ENCODE measurements at regions not wholly inside any gene's neighbourhood (a gene's known extent, or its start where the extent isn't known, plus 50 kb on each side); places are given as distances from the start of the nearest gene placed in this dataset.

DNA sequence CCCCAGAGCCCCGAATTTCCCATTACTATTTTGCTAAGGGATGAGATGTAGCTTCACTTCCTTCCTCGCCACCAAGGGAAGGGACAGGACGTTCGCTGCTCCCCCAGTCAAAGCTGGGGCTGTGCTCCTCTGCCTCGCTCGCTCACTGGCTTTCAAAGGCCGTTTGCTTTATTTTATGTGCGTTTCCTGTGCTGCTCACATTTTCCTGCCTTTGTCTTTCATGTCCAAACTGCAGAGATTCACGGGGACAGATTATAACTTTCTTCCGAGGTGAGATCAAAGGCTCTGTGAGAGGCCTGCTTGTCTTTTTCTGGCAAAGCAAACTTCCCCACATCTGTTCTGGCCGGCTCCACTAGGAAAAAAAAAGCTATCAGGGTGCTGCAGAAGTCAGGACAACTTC is 76.0 kb upstream of the FZD10 start:
- TF ChIP-seq CTCF (conservative IDR thresholded peaks at IDR 0.05; ENCODE audit: low read depth, low read length) = no peak
- TF ChIP-seq EZH2 (IDR thresholded peaks at IDR 0.05; ENCODE audit: borderline replicate concordance, low read depth, low read length, poor library complexity, severe bottlenecking) = no peak

All from A673 (cell line).